ENCODE measurements at regions not wholly inside any gene's neighbourhood (a gene's known extent, or its start where the extent isn't known, plus 50 kb on each side); places are given as distances from the start of the nearest gene placed in this dataset.

DNA sequence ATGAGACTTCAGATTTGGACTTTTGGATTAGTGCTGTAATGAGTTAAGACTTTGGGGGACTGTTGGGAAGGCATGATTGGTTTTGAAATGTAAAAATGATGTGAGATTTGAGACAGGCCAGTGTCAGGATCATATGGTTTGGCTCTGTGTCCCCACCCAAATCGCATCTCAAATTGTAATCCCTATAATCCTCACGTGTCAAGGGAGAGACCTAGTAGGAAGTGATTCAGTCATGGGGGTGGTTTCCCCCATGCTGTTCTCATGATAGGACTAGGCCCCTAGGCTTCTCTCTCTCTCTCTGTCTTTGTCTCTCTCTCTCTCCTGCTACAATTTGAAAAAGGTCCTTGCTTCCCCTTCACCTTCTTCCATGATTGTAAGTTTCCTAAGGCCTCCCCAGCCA lies 473.3 kb upstream of the CD180 start:
- DNase-seq, result no peak
- H3K36me3 Mint-ChIP-seq (ENCODE audit: insufficient read depth, unreplicated experiment), result no peaks in the 10 kb centered on the region
- no peaks in the 10 kb centered on the region for H3K4me1 Mint-ChIP-seq (ENCODE audit: low read depth, unreplicated experiment)
- no TSS peak for BruUV-seq (replicated peaks)
- no peak overlapping the region for H3K4me3 Mint-ChIP-seq (ENCODE audit: low read depth, unreplicated experiment)
- no peak overlapping the region for H3K27ac Mint-ChIP-seq (ENCODE audit: unreplicated experiment)
- H3K27me3 Mint-ChIP-seq (ENCODE audit: unreplicated experiment), result no peaks in the 10 kb centered on the region
- no peak for TF ChIP-seq CTCF (IDR thresholded peaks at IDR 0.05; ENCODE audit: unreplicated experiment)
- H3K9me3 Mint-ChIP-seq (ENCODE audit: low read depth, unreplicated experiment), result peaks cover 14% of the 10 kb centered on the region
- CTCF ChIA-PET, result no interaction called here
- intact Hi-C loops (cut with micrococcal nuclease; ENCODE audit: unreplicated experiment), result no loop called here

DNA sequence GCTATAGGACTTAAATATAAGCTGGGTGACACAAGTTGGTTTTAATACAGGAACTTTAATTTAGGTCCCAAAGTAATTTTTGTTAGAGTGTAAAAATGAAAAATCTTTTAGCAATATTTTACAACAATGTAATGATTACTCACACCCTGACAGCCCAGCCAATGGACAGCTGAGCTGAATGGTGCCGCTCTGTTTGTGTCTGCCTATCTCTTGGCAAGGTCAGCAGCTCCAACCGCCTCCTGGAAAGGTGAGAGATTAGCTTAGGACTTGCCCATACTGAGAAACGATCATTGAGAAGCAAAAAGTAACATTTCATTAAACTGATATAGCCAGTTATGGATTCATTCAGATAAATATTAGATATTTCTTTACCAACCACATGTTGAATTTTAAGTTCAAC lies 463.6 kb upstream of the CD180 start:
- CTCF ChIA-PET, result no interaction called here
- no peak for DNase-seq
- Mint-ChIP-seq H3K27me3 (ENCODE audit: unreplicated experiment) (no peaks in the 10 kb centered on the region), H3K9me3 (ENCODE audit: low read depth, unreplicated experiment) (peaks cover 6% of the 10 kb centered on the region), H3K27ac (ENCODE audit: unreplicated experiment) (no peak overlapping the region), H3K4me1 (ENCODE audit: low read depth, unreplicated experiment) (peaks cover 9% of the 10 kb centered on the region), H3K4me3 (ENCODE audit: low read depth, unreplicated experiment) (no peak overlapping the region), H3K36me3 (ENCODE audit: insufficient read depth, unreplicated experiment) (no peaks in the 10 kb centered on the region)
- no TSS peak for BruUV-seq (replicated peaks)
- TF ChIP-seq CTCF (IDR thresholded peaks at IDR 0.05; ENCODE audit: unreplicated experiment), result no peak
- intact Hi-C loops (cut with micrococcal nuclease; ENCODE audit: unreplicated experiment), result no loop called here

DNA sequence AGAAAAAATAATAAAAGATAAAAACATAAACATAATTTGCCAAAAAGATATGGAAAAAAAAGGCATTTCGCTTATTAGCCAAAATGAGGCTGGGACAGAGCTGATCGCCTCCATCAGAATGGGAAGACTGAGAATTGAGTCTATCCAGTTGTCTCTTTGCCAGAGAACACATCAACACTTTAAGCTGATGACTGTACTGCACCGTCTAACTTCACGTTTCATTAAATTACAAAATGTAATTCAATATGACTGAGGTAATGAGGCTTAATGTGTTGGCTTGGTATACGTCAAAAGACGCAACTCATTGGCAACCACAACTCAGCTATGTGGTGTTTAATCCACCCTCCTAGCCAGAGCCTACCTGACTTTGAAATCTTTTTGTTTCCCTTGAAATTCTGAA lies 462.7 kb upstream of the CD180 start:
- TF ChIP-seq CTCF (IDR thresholded peaks at IDR 0.05; ENCODE audit: unreplicated experiment), result no peak
- CTCF ChIA-PET, result interaction anchor here (1.4 kb wide), 1 partner anchor 13 kb away, joined by 5 read pairs; no protein-coding TSS in a partner anchor
- no peak overlapping the region for H3K4me3 Mint-ChIP-seq (ENCODE audit: low read depth, unreplicated experiment)

DNA sequence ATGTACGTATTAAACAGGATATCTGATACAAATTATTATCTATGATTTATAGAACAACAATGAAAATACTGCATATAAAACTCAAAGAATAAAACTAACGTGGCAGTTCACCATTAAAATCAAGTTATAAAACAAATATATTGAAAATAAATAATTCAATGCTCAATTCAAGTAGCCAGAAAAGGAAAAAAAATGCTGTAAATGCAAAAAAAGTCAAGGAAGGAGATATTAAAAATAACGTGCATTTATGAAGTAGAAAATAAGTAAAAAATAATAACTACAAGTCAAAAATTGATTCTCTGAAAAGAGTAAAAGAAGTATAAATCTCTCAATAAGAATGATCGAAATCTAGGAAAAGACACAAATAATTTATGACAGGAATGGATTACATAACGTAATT lies 460.5 kb upstream of the CD180 start:
- CTCF ChIA-PET, result no interaction called here
- no peak overlapping the region for H3K4me3 Mint-ChIP-seq (ENCODE audit: low read depth, unreplicated experiment)
- no peak for TF ChIP-seq CTCF (IDR thresholded peaks at IDR 0.05; ENCODE audit: unreplicated experiment)
- BruUV-seq (replicated peaks), result no TSS peak
- intact Hi-C loops (cut with micrococcal nuclease; ENCODE audit: unreplicated experiment), result no loop called here
- no peak for DNase-seq
- peaks cover 9% of the 10 kb centered on the region for H3K4me1 Mint-ChIP-seq (ENCODE audit: low read depth, unreplicated experiment)
- H3K9me3 Mint-ChIP-seq (ENCODE audit: low read depth, unreplicated experiment), result no peaks in the 10 kb centered on the region
- no peak overlapping the region for H3K27ac Mint-ChIP-seq (ENCODE audit: unreplicated experiment)
- H3K27me3 Mint-ChIP-seq (ENCODE audit: unreplicated experiment), result no peaks in the 10 kb centered on the region
- H3K36me3 Mint-ChIP-seq (ENCODE audit: insufficient read depth, unreplicated experiment), result no peaks in the 10 kb centered on the region

More for the DNA sequence above, 462.7 kb upstream of the CD180 start:
- Mint-ChIP-seq H3K36me3 (ENCODE audit: insufficient read depth, unreplicated experiment) (no peaks in the 10 kb centered on the region), H3K27ac (ENCODE audit: unreplicated experiment) (no peak overlapping the region), H3K9me3 (ENCODE audit: low read depth, unreplicated experiment) (peaks cover 6% of the 10 kb centered on the region), H3K27me3 (ENCODE audit: unreplicated experiment) (no peaks in the 10 kb centered on the region), H3K4me1 (ENCODE audit: low read depth, unreplicated experiment) (peaks cover 9% of the 10 kb centered on the region)
- DNase-seq, result no peak
- intact Hi-C loops (cut with micrococcal nuclease; ENCODE audit: unreplicated experiment), result no loop called here
- BruUV-seq (replicated peaks), result no TSS peak

GRCh38 chr5:67652201-67652600 lies 455.6 kb upstream of the CD180 start:
- no peaks in the 10 kb centered on the region for H3K27me3 Mint-ChIP-seq (ENCODE audit: unreplicated experiment)
- H3K9me3 Mint-ChIP-seq (ENCODE audit: low read depth, unreplicated experiment), result no peaks in the 10 kb centered on the region
- BruUV-seq (replicated peaks), result no TSS peak
- DNase-seq, result no peak
- no peak for TF ChIP-seq CTCF (IDR thresholded peaks at IDR 0.05; ENCODE audit: unreplicated experiment)
- H3K4me1 Mint-ChIP-seq (ENCODE audit: low read depth, unreplicated experiment), result peaks cover 22% of the 10 kb centered on the region
- CTCF ChIA-PET, result no interaction called here
- H3K4me3 Mint-ChIP-seq (ENCODE audit: low read depth, unreplicated experiment), result no peak overlapping the region
- no peaks in the 10 kb centered on the region for H3K36me3 Mint-ChIP-seq (ENCODE audit: insufficient read depth, unreplicated experiment)
- intact Hi-C loops (cut with micrococcal nuclease; ENCODE audit: unreplicated experiment), result no loop called here
- H3K27ac Mint-ChIP-seq (ENCODE audit: unreplicated experiment), result no peak overlapping the region
